Fibroblast of pulmonary artery (primary cell): ENCODE measurements at regions not wholly inside any gene's neighbourhood (a gene's known extent, or its start where the extent isn't known, plus 50 kb on each side); places are given as distances from the start of the nearest gene placed in this dataset.

ENCODE experiments used
- DNase-seq: peaks from one replicate; pipeline ENCODE4 v3.0.0-alpha.2; 2010; ENCODE audit warnings: low read depth
- H3K4me3 ChIP-seq: replicated peaks from 2 replicates; pipeline ENCODE4 v1.5.1; 2011; ENCODE audit warnings: low read depth, mild to moderate bottlenecking, control low read depth, low read length, moderate library complexity
- CTCF ChIP-seq: IDR thresholded peaks from 2 replicates; pipeline ENCODE4 v1.5.1; 2011; ENCODE audit warnings: mild to moderate bottlenecking, control low read depth, low read length, inconsistent platforms; ENCODE audit errors: missing control alignments

- peak overlapping the region; percentile 53 for H3K4me3 ChIP-seq
- TF ChIP-seq CTCF = peak; percentile 84
- DNase-seq = peak; percentile 81
Measured at GRCh38 chr6:160930547-160931377, 60.8 kb upstream of the MAP3K4 start.

- peak overlapping the region; percentile 53 for H3K4me3 ChIP-seq
Measured at GRCh38 chr6:160931378-160932310, 59.9 kb upstream of the MAP3K4 start.

GRCh38 chr6:160933256-160933655 is 58.3 kb upstream of the MAP3K4 start:
- no peak for DNase-seq
- peak; percentile 12 for TF ChIP-seq CTCF
- no peak overlapping the region for H3K4me3 ChIP-seq

More at GRCh38 chr6:160931378-160932310, 59.9 kb upstream of the MAP3K4 start:
- no peak for DNase-seq
- TF ChIP-seq CTCF = no peak

- no peak for DNase-seq
- no peak for TF ChIP-seq CTCF
- H3K4me3 ChIP-seq = no peak overlapping the region
Measured at GRCh38 chr6:160934157-160934556, 57.4 kb upstream of the MAP3K4 start.

GRCh38 chr6:160940197-160940596 is 51.4 kb upstream of the MAP3K4 start:
- TF ChIP-seq CTCF = no peak

More at GRCh38 chr6:160940197-160940596, 51.4 kb upstream of the MAP3K4 start:
- DNase-seq = no peak
- H3K4me3 ChIP-seq = no peak overlapping the region
